HEK293T (cell line): ENCODE measurements at regions not wholly inside any gene's neighbourhood (a gene's known extent, or its start where the extent isn't known, plus 50 kb on each side); places are given as distances from the start of the nearest gene placed in this dataset.
"Not testable (repeated sequence)": the region's sequence is repeated elsewhere in the genome, so short reads cannot be mapped to it uniquely, and the experiment has no call there.

Source experiments
- CTBP1 ChIP-seq: fragments of 450-650 bp; IDR thresholded peaks from 2 replicates; pipeline ENCODE4 v1.6.1; 2016; ENCODE audit warnings: borderline replicate concordance
- ELF4 ChIP-seq: fragments of 450-650 bp; IDR thresholded peaks from 2 replicates; pipeline ENCODE4 v1.6.1; 2017; ENCODE audit warnings: antibody characterized with exemption
- FOXA1 ChIP-seq: fragments of 450-650 bp; IDR thresholded peaks from 2 replicates; pipeline ENCODE4 v1.6.1; 2016; ENCODE audit warnings: mild to moderate bottlenecking
- FOXK2 ChIP-seq: fragments of 450-650 bp; IDR thresholded peaks from 2 replicates; pipeline ENCODE4 v1.6.1; 2016; ENCODE audit warnings: mild to moderate bottlenecking
- NFRKB ChIP-seq: fragments of 450-650 bp; IDR thresholded peaks from 2 replicates; pipeline ENCODE4 v1.6.1; 2016; ENCODE audit warnings: mild to moderate bottlenecking, moderate library complexity
- SUZ12 ChIP-seq: fragments of 450-650 bp; IDR thresholded peaks from 2 replicates; pipeline ENCODE4 v1.6.1; 2016; ENCODE audit warnings: mild to moderate bottlenecking
- ZNF384 ChIP-seq: fragments of 450-650 bp; IDR thresholded peaks from 2 replicates; pipeline ENCODE4 v1.6.1; 2016
- TF ChIP-seq, protein P1 (sequence below): fragments of 450-650 bp; IDR thresholded peaks from 2 replicates; pipeline ENCODE4 v1.6.1; 2016

DNA sequence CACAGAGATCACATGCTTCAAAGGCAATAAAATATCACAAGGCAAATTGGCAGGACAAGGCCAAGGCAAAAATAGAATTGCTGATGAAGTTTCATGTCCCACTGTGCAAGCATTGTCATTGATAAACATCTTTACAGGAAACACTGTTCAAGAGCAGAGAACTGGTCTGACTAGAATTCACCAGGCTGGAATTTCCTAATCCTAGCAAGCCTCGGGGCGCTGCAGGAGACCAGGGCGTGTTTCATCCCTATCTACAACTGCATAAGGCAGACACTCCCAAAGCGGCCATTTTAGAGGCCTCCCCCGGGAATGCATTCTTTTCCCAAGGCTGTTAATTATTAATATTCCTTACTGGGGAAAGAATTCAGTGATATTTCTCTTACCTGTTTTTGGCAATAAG, 103.7 kb upstream of the GHR start:
- not testable (repeated sequence) for TF ChIP-seq SUZ12, CTBP1, FOXK2, ZNF384, ELF4, NFRKB, FOXA1
- TF ChIP-seq, protein P1, sequence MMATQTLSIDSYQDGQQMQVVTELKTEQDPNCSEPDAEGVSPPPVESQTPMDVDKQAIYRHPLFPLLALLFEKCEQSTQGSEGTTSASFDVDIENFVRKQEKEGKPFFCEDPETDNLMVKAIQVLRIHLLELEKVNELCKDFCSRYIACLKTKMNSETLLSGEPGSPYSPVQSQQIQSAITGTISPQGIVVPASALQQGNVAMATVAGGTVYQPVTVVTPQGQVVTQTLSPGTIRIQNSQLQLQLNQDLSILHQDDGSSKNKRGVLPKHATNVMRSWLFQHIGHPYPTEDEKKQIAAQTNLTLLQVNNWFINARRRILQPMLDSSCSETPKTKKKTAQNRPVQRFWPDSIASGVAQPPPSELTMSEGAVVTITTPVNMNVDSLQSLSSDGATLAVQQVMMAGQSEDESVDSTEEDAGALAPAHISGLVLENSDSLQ, result not testable (repeated sequence)
